ENCODE measurements at regions not wholly inside any gene's neighbourhood (a gene's known extent, or its start where the extent isn't known, plus 50 kb on each side); places are given as distances from the start of the nearest gene placed in this dataset.

DNA sequence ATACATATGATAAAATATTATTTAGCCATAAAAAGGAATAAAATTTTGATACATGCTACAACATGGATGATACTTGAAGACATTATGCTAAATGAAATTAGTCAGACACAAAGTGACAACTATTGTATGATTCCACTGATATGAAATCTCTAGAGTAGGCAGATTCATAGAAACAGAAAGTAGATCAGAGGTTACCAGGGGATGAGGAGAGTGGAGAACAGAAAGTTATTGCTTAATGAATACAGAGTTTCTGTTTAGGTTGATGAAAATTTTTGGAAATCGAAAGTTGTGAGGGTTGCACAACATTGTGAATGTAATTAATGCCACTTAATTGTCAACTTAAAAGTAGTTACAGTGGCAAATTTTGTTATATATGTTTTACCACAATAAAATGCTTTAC is 315.7 kb upstream of the USP25 start:
- TF ChIP-seq, protein P1, sequence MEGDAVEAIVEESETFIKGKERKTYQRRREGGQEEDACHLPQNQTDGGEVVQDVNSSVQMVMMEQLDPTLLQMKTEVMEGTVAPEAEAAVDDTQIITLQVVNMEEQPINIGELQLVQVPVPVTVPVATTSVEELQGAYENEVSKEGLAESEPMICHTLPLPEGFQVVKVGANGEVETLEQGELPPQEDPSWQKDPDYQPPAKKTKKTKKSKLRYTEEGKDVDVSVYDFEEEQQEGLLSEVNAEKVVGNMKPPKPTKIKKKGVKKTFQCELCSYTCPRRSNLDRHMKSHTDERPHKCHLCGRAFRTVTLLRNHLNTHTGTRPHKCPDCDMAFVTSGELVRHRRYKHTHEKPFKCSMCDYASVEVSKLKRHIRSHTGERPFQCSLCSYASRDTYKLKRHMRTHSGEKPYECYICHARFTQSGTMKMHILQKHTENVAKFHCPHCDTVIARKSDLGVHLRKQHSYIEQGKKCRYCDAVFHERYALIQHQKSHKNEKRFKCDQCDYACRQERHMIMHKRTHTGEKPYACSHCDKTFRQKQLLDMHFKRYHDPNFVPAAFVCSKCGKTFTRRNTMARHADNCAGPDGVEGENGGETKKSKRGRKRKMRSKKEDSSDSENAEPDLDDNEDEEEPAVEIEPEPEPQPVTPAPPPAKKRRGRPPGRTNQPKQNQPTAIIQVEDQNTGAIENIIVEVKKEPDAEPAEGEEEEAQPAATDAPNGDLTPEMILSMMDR (IDR thresholded peaks at IDR 0.05; ENCODE audit: insufficient read depth, low read depth, low read length, missing control alignments): no peak
- no peak overlapping the region for H3K4me3 ChIP-seq (ENCODE audit: low read depth, low read length)
- peak; percentile 30 for DNase-seq (ENCODE audit: low read depth)

- no peak overlapping the region for H3K4me3 ChIP-seq (ENCODE audit: low read depth, low read length)
- TF ChIP-seq, protein P1 (IDR thresholded peaks at IDR 0.05; ENCODE audit: insufficient read depth, low read depth, low read length, missing control alignments): no peak
- DNase-seq (ENCODE audit: low read depth): no peak
Measured at GRCh38 chr21:15415541-15416261, 314.1 kb upstream of the USP25 start.

DNA sequence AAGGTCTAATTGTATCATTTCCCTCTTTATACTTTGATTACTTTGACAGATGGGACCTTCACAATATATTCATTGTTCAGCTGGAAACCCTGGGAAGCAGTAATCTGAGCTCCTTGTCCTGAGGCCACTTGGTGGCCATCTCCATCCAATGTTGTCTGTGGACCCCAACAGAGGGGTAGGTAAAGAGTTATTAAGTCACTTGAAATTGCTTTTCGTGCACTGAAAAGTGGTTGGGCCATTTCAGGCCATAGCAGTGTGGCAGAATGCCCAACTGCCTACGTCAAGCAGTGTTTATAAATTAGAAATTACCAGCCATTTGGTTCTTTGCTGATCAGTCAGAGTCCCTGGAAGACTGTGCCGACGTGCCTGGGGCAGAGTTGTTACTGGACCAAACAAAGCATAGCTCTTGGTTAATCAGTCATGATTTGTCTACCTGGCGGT is 308.3 kb upstream of the USP25 start:
- TF ChIP-seq, protein P1 (IDR thresholded peaks at IDR 0.05; ENCODE audit: insufficient read depth, low read depth, low read length, missing control alignments): no peak
- H3K4me3 ChIP-seq (ENCODE audit: low read depth, low read length): no peak overlapping the region
- no peak for DNase-seq (ENCODE audit: low read depth)

GRCh38 chr21:15421947-15422346 is 307.8 kb upstream of the USP25 start:
- no peak overlapping the region for H3K4me3 ChIP-seq (ENCODE audit: low read depth, low read length)
- DNase-seq (ENCODE audit: low read depth): no peak
- TF ChIP-seq, protein P1 (IDR thresholded peaks at IDR 0.05; ENCODE audit: insufficient read depth, low read depth, low read length, missing control alignments): no peak

DNA sequence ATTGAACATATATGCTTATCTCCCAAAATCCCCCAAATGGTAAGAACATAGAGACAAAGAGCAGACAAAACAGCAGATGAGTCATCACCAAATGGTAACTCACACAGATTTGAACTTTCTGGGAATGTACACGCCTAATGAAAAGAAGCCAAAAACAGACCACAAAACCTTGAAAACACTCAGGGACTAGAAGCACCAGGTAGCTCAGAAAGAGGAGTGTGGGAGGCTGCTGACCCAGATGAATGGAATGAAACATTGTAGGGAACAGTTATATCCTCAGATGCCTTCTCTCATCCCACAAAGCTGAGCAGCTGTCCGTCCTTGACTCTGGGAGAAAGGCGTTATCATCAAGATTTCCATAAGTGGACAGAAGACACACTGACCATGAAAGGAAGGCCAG is 307.0 kb upstream of the USP25 start:
- H3K4me3 ChIP-seq (ENCODE audit: low read depth, low read length): no peak overlapping the region
- no peak for DNase-seq (ENCODE audit: low read depth)
- TF ChIP-seq, protein P1 (IDR thresholded peaks at IDR 0.05; ENCODE audit: insufficient read depth, low read depth, low read length, missing control alignments): no peak

DNA sequence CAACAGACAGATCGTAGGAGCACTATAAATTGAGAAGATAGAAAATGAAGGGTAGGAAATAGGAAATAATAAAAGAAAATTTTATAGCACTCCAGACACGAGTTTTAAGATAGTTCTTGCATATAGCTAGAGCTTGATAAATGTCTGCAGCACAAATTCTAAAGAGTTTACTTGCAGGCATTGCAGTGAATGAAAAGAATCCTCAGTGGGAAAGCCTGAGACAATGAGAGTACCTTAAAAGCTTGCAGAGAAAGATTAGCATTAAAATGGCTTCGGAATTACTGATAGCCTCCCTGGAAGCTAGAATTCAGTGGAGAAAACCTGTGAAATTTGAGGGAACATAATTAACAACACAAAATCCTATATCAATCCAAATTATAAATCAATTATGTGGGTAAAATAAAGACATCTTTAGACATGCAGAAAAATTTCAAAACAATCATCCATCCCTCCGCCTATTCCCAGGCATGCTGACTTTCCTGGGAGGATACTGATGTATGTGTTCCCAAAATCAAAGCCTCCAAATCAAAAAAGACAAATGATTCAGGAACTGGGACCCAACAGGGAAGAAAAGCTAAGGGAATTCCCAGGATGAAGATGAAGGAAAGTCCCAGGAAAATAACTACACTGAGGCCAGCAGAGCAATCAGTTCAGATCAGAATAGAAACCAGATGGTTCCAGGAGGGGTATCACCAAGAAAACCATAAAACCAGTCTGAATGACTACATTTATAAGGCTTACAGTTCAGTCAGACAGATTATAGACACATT is 305.9 kb upstream of the USP25 start:
- DNase-seq (ENCODE audit: low read depth): no peak
- TF ChIP-seq, protein P1 (IDR thresholded peaks at IDR 0.05; ENCODE audit: insufficient read depth, low read depth, low read length, missing control alignments): no peak
- no peak overlapping the region for H3K4me3 ChIP-seq (ENCODE audit: low read depth, low read length)

Data from GM12865 (cell line).